ENCODE measurements at regions not wholly inside any gene's neighbourhood (a gene's known extent, or its start where the extent isn't known, plus 50 kb on each side); places are given as distances from the start of the nearest gene placed in this dataset.

DNA sequence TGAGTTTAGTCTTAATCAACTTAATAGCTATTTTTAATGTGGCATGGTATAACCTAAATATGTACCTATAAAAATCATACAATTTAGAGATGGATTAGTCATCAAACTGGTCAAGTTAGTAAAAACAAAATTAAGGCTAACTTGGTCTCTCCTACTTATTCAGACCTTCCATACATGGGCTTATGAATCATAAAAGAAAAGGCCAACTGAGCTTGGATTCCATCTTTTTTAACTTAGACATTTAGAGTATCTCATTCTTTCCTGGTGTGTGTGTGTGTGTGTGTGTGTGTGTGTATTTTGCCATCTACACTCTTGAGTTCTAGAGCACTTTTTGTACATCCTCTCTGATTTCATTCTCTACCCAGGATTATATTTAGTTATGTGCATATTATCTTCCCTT, 637.5 kb downstream of the PLCL1 start:
- TF ChIP-seq EP300 (IDR thresholded peaks at IDR 0.05), result no peak
- no peak for TF ChIP-seq POLR2AphosphoS5 (IDR thresholded peaks at IDR 0.05)
- no peak for TF ChIP-seq POLR2A (IDR thresholded peaks at IDR 0.05; ENCODE audit: low read depth)
- TF ChIP-seq, protein P1, sequence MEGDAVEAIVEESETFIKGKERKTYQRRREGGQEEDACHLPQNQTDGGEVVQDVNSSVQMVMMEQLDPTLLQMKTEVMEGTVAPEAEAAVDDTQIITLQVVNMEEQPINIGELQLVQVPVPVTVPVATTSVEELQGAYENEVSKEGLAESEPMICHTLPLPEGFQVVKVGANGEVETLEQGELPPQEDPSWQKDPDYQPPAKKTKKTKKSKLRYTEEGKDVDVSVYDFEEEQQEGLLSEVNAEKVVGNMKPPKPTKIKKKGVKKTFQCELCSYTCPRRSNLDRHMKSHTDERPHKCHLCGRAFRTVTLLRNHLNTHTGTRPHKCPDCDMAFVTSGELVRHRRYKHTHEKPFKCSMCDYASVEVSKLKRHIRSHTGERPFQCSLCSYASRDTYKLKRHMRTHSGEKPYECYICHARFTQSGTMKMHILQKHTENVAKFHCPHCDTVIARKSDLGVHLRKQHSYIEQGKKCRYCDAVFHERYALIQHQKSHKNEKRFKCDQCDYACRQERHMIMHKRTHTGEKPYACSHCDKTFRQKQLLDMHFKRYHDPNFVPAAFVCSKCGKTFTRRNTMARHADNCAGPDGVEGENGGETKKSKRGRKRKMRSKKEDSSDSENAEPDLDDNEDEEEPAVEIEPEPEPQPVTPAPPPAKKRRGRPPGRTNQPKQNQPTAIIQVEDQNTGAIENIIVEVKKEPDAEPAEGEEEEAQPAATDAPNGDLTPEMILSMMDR (IDR thresholded peaks at IDR 0.05), result no peak
- intact Hi-C loops (cut with DNase I), result no loop called here
- H3K36me3 ChIP-seq, result no peaks in the 10 kb centered on the region
- DNase-seq (ENCODE audit: extremely low spot score), result no peak
- H3K4me3 ChIP-seq, result no peak overlapping the region
- no peak overlapping the region for H3K27ac ChIP-seq (replicated peaks in 1 of 4)
- no peaks in the 10 kb centered on the region for H3K9me3 ChIP-seq
- no peaks in the 10 kb centered on the region for H3K4me1 ChIP-seq
- H3K27me3 ChIP-seq, result no peaks in the 10 kb centered on the region

DNA sequence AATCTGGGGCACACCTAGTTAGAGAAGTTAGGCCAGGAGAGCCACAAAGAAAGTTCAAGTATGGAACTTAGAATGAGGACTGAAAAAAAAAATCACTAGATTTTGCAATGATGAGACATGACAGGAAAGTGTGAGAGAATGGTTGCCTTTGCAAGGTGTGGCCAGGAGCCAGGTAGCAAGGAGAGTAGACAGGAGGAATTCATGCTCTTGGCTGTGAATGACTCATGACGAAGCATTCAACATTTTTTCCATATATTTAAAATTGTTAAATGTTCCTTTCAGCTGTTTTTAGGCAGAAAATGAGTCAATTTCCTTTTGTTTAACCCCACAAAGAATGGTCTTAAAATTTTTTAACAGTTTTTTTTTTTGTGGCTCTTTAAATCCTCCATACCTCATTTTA, 636.9 kb downstream of the PLCL1 start:
- WGBS, result 58% methylated on average over 1 of the region's 1 CpG
- H3K9me3 ChIP-seq, result no peaks in the 10 kb centered on the region
- H3K36me3 ChIP-seq, result no peaks in the 10 kb centered on the region
- DNase-seq (ENCODE audit: extremely low spot score), result no peak
- no peaks in the 10 kb centered on the region for H3K27me3 ChIP-seq
- no peak overlapping the region for H3K27ac ChIP-seq (replicated peaks in 1 of 4)
- TF ChIP-seq POLR2AphosphoS5 (IDR thresholded peaks at IDR 0.05) (no peak), POLR2A (IDR thresholded peaks at IDR 0.05; ENCODE audit: low read depth) (no peak), EP300 (IDR thresholded peaks at IDR 0.05) (no peak)
- TF ChIP-seq, protein P1 (IDR thresholded peaks at IDR 0.05), result no peak
- H3K4me3 ChIP-seq, result no peak overlapping the region
- H3K4me1 ChIP-seq, result no peaks in the 10 kb centered on the region
- intact Hi-C loops (cut with DNase I), result no loop called here

DNA sequence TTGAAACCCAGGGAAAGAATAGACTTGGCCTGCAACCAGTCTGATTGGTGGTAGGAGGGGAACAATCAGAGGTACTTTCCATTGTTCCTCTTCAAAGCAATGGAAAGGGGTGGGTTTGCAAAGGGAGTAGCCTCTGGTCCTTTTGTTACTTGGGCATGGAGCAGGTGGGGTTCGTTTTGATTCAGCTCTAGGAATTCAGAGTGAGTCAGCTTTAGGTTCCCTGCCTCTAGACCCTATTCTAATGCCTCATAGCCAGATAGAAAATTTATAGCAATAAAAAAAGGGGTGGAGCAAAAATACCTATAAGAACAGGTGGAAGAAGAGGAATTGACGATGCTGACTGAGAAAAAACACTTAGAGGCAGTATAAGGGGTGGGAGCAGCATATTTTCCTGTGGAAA, 636.4 kb downstream of the PLCL1 start:
- no peaks in the 10 kb centered on the region for H3K4me1 ChIP-seq
- intact Hi-C loops (cut with DNase I), result no loop called here
- no peak overlapping the region for H3K4me3 ChIP-seq
- no peaks in the 10 kb centered on the region for H3K36me3 ChIP-seq
- no peak for DNase-seq (ENCODE audit: extremely low spot score)
- H3K27me3 ChIP-seq, result no peaks in the 10 kb centered on the region
- no peaks in the 10 kb centered on the region for H3K9me3 ChIP-seq
- H3K27ac ChIP-seq (replicated peaks in 1 of 4), result no peak overlapping the region
- 49% methylated on average over 2 of the region's 2 CpGs for WGBS
- TF ChIP-seq POLR2AphosphoS5 (IDR thresholded peaks at IDR 0.05) (no peak), POLR2A (IDR thresholded peaks at IDR 0.05; ENCODE audit: low read depth) (no peak), EP300 (IDR thresholded peaks at IDR 0.05) (no peak)
- TF ChIP-seq, protein P1 (IDR thresholded peaks at IDR 0.05), result no peak

DNA sequence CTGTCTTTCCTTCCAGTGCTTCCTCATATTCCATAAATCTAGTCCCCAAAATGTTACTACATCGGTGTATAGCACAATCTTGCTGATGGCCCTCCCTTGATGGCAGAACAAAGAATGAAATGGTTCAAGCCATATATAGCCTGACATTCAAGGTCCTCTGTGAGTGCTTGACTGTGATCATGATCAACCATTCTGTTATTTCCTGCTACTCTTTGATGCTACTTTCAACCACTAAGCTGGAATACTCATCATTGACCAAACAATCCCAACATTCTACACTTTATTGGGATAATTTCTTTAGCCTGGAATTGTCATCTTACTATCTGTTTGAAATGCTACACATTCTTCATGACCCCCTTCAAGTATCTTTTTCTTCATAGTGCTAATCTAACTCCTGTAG, 633.9 kb downstream of the PLCL1 start:
- WGBS, result 88% methylated on average over 1 of the region's 1 CpG
- H3K4me3 ChIP-seq, result no peak overlapping the region
- DNase-seq (ENCODE audit: extremely low spot score), result no peak
- intact Hi-C loops (cut with DNase I), result no loop called here
- TF ChIP-seq POLR2A (IDR thresholded peaks at IDR 0.05; ENCODE audit: low read depth), result no peak
- TF ChIP-seq, protein P1 (IDR thresholded peaks at IDR 0.05), result no peak
- TF ChIP-seq POLR2AphosphoS5 (IDR thresholded peaks at IDR 0.05), result no peak
- TF ChIP-seq EP300 (IDR thresholded peaks at IDR 0.05), result no peak
- no peak overlapping the region for H3K27ac ChIP-seq (replicated peaks in 1 of 4)
- no peaks in the 10 kb centered on the region for H3K27me3 ChIP-seq
- no peaks in the 10 kb centered on the region for H3K36me3 ChIP-seq
- no peaks in the 10 kb centered on the region for H3K9me3 ChIP-seq
- H3K4me1 ChIP-seq, result no peaks in the 10 kb centered on the region

DNA sequence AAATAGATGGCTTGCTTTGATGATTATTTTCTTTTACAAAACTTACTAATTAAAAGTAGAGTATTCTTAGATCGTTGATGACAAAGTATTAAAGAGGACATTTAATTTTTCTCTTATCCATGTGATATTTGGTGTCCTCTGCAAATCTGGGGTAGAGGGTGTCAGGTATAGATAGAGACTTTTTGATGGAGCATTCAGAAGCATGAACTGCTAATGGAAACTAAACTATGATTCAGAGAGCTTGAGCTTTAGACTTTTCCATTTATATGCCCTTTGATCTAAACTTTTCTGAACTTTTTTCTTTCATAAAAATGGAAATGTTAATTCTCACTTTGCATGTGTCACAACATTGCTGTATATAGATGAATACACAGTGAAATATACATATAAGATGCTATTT, 619.7 kb downstream of the PLCL1 start:
- 83% methylated on average over 1 of the region's 1 CpG for WGBS
- no peaks in the 10 kb centered on the region for H3K36me3 ChIP-seq
- TF ChIP-seq EP300 (IDR thresholded peaks at IDR 0.05), result no peak
- TF ChIP-seq POLR2A (IDR thresholded peaks at IDR 0.05; ENCODE audit: low read depth), result no peak
- TF ChIP-seq, protein P1 (IDR thresholded peaks at IDR 0.05), result no peak
- TF ChIP-seq POLR2AphosphoS5 (IDR thresholded peaks at IDR 0.05), result no peak

More for the DNA sequence above, 619.7 kb downstream of the PLCL1 start:
- no peaks in the 10 kb centered on the region for H3K9me3 ChIP-seq
- no peak overlapping the region for H3K4me3 ChIP-seq
- no peaks in the 10 kb centered on the region for H3K27me3 ChIP-seq
- no peaks in the 10 kb centered on the region for H3K4me1 ChIP-seq
- no peak for DNase-seq (ENCODE audit: extremely low spot score)
- intact Hi-C loops (cut with DNase I), result no loop called here
- H3K27ac ChIP-seq (replicated peaks in 1 of 4), result no peak overlapping the region

Measured in esophagus muscularis mucosa (tissue), 4 donors.